NCI-H226 (cell line): ENCODE measurements at regions not wholly inside any gene's neighbourhood (a gene's known extent, or its start where the extent isn't known, plus 50 kb on each side); places are given as distances from the start of the nearest gene placed in this dataset.
"Not testable (repeated sequence)": the region's sequence is repeated elsewhere in the genome, so short reads cannot be mapped to it uniquely, and the experiment has no call there.

Experiments used
- DNase-seq: peaks from one replicate; pipeline ENCODE4 v3.0.0-alpha.2; 2015

DNA sequence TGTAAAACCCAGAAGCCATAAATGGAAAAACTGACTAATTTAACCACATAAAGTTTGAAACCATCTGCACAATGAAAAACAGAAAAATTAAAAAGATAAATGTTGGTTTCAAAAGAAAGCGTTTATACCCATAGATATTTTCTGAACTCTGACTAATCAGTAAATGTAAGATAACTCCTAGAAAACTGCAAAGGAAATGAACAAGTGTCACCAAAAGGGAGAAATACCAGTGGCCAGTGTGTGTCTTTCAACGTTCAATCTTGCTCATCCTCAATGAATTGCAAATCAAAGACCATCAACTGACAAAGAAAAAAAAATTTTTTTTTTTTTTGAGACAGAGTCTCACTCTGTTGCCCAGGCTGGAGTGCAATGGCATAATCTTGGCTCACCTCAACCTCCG is 180.1 kb downstream of the SYK start:
- no peak for DNase-seq

GRCh38 chr9:90983394-90983793 is 181.8 kb downstream of the SYK start:
- no peak for DNase-seq

GRCh38 chr9:90985631-90986030 is 184.0 kb downstream of the SYK start:
- DNase-seq: no peak

- DNase-seq: no peak
These were observed 184.5 kb downstream of the SYK start for GRCh38 chr9:90986161-90986560.

DNA sequence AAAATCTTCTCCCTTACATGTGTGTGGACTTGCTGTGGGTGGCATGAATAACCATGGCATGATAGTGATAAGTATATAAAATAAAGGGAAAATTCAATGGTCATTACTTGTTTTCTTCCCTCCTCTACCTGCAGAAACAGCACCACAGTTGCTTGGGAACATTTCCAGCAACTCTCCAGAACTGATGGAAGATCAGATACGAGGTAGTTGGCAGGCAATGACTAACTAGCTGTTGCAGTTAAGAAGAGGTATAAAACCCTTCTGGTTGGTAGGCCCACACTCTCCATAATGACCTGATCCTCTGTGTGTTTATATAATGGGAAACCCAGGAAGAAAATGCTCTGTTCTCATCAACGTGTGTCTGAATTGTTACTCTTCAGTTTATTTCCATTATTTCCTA is 185.9 kb downstream of the SYK start:
- DNase-seq: no peak

- no peak for DNase-seq
These were observed 186.7 kb downstream of the SYK start for GRCh38 chr9:90988318-90988717.

GRCh38 chr9:90991953-90992352 is 190.3 kb downstream of the SYK start:
- DNase-seq: no peak

DNA sequence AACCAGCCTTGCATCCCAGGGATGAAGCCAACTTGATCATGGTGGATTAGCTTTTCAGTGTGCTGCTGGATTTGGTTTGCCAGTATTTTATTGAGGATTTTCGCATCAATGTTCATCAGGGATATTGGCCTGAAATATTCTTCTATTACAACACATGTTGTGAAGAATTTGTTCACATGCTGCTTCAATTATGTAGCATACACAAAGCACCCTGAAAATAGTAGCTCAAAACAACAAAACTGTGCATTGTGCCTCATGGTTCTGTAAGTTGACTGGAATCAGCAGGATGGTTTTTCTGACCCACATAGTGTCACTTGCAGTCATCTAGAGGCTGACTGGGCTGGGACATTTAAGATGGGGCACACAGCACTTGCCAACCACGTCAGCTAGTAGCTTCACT is 193.9 kb downstream of the SYK start:
- DNase-seq: no peak

GRCh38 chr9:90996154-90997065 is 194.8 kb downstream of the SYK start:
- no peak for DNase-seq

DNA sequence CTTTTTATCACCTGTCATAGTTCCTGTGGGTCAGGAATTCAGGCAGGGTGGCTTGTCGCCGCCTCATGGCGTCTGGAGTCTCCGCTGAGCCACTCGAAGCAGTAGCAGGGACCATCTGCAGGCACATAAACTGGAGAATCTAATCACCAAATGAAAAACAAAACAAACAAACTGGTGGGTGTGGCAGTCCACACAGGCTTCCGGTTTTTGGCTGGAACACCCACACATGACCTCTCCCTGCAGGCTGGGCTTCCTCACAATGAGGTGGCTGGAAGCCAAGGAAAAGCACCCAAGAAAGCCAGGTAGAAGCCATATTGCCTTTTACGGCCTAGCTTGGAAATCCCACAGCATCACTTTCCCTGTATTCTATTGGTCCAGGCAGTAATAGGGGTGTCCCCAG is 197.0 kb downstream of the SYK start:
- no peak for DNase-seq

DNA sequence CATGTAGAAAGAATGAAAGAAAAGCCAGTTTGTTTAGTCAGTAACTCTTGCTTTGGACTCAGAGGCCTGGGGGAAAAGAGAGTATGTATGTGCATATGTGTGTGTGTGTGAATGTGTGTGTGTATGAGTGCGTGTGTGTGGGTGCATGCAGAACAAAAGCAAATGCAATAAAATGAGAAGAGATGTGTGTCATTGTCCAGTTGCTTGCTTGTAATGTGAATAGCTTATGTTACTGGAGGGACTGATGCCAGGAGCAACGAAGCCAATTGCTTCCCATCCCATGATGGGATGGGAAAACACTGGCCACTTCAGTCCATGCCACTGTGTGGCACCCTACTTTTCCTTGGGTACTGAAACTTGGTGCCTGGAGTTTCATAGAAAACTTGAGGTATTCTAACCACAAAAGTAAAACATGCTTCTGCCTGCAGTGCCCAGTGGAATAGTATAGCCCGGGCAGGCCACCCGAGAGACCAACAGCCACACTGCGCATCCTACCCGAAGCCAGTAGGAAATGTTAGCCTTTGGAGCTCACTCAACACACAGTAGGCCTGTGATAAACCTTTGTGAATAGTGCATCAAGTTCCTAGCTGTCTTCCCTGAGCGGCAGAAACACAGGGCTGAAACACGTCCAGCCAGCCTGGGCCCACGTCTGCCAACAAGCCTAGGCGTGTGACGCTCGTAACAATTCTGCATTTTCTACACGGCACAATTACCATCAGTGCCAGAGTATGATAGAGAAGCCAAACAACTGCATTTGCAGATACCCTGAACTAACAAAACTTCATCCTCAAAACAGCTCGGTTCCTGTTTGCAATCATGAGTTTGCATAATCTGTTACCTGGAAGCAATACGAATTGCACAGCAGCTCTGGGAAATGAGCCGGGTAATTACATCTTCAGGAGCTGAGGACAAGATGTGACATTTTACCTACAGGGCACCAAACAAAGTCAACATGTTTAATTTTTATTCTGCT is 198.1 kb downstream of the SYK start:
- no peak for DNase-seq

DNA sequence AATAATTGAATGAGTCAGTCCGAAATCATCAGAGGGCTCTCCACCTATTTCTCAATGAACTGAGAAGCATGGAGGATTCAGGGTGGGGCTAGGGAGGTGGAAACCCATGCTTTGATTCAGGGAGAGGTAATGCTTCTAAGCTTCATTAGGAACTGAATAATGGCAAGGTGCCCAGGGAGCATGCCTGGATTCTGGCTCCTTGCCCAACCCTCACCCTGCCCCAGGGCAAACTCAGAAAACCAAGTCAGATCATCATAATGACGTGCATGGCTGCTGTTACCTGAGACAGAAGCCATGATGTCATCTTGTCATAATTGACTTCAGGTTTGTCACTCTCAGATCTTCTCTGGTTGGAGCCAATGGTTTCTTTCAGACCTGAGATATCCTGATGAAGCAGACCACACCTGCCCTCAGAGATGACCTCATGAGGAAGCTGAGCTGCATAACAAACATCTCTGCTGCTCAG is 199.6 kb downstream of the SYK start:
- peak; percentile 95 for DNase-seq

- no peak for DNase-seq
These were observed 202.9 kb downstream of the SYK start for GRCh38 chr9:91004484-91004883.

GRCh38 chr9:91004992-91005391 is 203.4 kb downstream of the SYK start:
- no peak for DNase-seq

- no peak for DNase-seq
These were observed 204.4 kb downstream of the SYK start for GRCh38 chr9:91006046-91006445.

GRCh38 chr9:91008568-91008967 is 206.9 kb downstream of the SYK start:
- DNase-seq: no peak

GRCh38 chr9:91011891-91012290 is 210.3 kb downstream of the SYK start:
- no peak for DNase-seq

DNA sequence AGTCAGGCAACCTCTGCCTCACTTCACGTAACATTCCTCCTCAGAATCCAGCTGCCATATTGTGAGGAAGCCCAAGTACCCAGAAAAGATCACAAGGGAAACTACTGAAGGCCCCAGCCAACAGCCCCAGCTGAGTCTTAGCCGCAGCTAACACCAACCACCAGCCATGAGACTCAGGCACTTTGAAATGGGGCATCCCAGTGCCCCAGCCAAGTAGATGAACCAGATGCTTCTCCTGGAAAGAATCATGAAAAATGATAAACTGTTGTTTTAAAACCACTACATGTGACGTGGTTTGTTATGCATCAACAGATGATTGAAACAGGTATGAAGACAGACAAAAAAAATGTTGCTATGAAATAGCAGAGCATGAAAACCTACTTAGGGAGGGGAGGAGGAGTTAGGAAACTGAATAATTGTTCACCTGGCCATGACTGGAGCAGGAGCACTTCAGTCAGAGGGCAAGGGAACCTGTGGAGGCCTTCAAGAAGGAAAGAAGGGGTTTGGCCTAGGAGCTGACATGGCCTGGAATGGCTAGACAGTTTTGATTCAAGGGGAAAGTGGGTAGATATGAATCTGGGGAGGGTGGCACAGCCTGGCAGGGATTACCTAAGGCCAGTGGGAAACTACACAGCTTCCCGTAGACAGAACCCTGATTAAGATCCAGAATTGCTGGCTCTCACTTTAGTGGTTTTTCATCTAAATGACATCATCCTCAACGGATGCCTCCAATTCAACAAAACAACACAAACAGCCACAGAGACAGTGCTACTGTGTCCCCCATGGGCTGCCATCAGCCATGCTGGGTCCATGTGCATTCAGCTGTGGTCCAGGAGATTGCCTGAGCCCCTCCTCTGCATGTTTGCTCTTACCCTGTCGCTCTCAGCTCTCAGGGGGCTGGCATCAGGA is 211.6 kb downstream of the SYK start:
- DNase-seq: no peak

DNA sequence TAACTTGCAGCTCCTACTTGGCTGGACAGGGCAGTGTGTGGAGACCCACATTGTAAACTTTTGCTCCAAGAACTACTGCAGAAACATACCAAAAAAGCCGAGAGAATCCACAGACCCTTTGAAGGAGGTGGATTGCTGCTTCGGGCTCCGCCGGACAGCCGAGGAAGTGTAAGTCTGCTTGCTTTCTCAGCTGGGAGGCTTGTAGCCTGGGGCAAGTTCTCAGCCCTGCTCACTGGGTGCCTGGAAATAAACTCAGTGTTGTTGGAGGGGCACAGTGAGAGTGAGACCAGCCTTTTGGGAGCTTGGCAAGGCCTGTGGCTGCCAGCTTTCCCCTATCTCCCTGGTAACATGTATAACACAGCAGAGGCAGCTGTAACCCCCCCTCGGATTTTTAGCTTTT is 215.6 kb downstream of the SYK start:
- DNase-seq: no peak

- DNase-seq: not testable (repeated sequence)
These were observed 218.3 kb downstream of the SYK start for GRCh38 chr9:91019871-91020270.

GRCh38 chr9:91021656-91022055 is 220.0 kb downstream of the SYK start:
- not testable (repeated sequence) for DNase-seq

GRCh38 chr9:91023741-91024140 is 222.1 kb downstream of the SYK start:
- DNase-seq: no peak

- no peak for DNase-seq
These were observed 223.2 kb downstream of the SYK start for GRCh38 chr9:91024841-91025240.
